GM18951 (cell line): ENCODE measurements at regions not wholly inside any gene's neighbourhood (a gene's known extent, or its start where the extent isn't known, plus 50 kb on each side); places are given as distances from the start of the nearest gene placed in this dataset.

ENCODE experiments used
- POLR2A ChIP-seq: IDR thresholded peaks from 4 replicates; pipeline ENCODE4 v1.6.1; 2011; ENCODE audit warnings: mild to moderate bottlenecking; ENCODE audit not compliant: insufficient read length, insufficient read depth; ENCODE audit errors: extremely low read depth
- in situ Hi-C: fragments of 300-500 bp; cut with MboI; formaldehyde crosslinking; loops from one replicate; pipeline ENCODE4 v1.12.0; 2022; ENCODE audit warnings: low sequenced_read_pairs, mixed read lengths, inconsistent platforms; ENCODE audit not compliant: unreplicated experiment

DNA sequence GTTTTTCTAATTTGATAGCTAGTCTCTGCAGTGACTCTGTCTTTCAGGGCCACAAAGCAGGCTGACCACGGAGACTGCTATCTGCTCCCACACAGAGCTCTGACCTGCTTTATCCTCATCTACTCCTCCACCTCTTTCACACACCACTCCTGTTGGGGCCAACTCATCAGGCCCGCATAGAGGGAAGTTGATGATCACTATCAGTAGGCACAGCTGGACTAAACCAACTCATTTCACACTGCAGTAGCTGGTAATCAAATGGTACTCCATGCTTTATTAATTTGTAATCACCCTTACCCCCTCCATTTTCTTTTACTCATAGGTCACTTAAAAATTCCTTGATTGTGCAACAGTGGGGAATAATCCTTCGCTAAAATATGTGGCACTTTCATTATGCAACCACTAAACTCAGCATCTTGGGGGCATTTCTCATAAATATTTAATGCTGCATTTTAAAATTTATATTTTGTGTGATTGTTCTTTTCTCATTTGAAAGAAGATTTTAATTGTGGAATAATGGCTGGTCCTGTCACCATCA, 249.8 kb upstream of the GCFC2 start:
- TF ChIP-seq POLR2A, result no peak
- in situ Hi-C loops, result no loop called here

DNA sequence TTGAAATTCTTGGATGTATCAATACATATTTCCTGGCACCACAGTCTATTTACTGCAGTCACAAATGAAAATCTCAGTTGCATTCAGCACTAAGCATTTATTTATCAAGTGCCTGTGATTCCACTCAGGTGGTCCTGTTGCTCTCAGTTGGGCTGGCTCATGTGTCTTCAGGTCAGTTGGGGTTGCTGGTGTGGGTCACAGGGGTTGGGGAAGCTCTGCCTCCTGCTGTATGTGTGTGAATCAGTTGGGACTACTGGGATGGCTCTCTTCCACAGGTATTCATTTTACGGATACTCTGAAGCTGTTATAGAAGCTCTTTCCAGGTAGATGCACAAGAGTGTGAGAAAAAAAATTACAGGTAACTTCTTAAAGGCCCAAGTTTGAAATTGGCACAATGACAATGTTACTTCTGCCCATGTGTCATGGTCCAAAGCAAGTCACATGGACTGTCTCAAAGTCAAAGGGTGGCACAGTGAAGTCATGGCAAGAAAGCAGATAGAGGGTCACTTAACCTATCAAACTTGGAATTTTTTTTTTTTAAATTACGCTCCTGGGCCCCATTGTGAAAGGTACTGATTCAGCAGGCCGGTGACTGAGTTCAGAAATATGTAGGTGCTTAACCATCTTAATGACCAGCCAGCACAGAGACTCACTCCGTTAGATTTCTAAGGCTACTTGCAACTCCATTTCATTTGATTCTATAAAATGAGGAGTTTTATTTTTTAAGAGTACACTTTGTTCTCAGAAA, 249.2 kb upstream of the GCFC2 start:
- in situ Hi-C loops, result no loop called here
- no peak for TF ChIP-seq POLR2A

- in situ Hi-C loops, result no loop called here
- TF ChIP-seq POLR2A, result no peak
Observed at GRCh38 chr2:75954761-75955160, 244.0 kb upstream of the GCFC2 start.

GRCh38 chr2:75952173-75952572, 241.5 kb upstream of the GCFC2 start:
- no peak for TF ChIP-seq POLR2A
- in situ Hi-C loops, result no loop called here

GRCh38 chr2:75949385-75950030, 238.8 kb upstream of the GCFC2 start:
- no peak for TF ChIP-seq POLR2A
- in situ Hi-C loops, result no loop called here

GRCh38 chr2:75936311-75936710, 225.6 kb upstream of the GCFC2 start:
- in situ Hi-C loops, result no loop called here
- no peak for TF ChIP-seq POLR2A

- in situ Hi-C loops, result no loop called here
Observed at GRCh38 chr2:75932996-75933395, 222.3 kb upstream of the GCFC2 start.

DNA sequence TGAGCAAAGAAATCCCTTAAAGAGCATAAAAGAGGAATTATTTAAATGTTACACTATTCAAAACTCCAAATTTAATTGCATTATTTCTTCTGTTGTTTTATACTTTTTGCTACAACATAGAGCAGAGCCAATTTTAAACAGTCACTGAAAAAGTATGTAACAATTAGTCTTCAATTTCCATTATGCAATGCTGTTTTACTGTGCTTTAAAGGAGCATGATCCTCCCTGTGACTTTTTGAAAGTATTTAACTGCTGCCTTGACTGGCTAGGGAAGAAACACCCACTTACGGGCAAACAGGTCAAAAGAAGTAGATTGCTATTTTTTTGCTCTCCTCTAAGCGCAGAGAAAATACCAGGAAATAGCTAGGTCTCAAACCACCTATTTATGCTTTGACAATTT, 217.4 kb upstream of the GCFC2 start:
- TF ChIP-seq POLR2A, result no peak

More at GRCh38 chr2:75932996-75933395, 222.3 kb upstream of the GCFC2 start:
- TF ChIP-seq POLR2A, result no peak

DNA sequence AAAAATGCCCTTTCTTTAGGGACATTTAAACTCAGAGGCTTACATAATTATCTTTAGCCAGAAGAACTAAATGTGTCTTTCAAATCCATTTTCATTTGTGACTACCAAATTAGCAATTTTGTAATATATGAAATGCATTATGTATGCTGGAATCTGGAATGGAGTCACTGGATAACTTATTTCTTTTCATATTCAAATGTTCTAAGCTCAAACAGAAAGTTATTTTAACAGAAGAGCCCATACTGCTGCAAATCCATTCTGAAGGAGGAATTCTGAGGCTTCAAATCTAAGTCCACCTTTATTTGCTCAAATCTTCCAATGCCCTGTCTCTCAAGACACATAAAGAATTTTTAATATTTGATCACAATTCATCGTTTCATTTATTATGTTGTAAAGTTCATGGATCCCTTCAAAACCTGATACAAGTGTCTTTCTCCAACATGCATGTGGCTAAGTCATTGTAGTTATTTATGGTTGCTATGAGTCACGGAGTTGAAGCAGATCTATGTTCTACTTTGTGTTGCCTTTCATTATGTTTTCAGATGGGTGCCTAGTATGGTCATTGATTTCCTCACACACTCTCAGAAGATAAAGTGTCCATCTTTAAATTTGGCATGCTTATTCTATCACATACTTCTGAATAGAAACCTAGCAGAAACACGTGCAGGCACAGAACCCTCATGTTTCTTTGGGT, 214.8 kb upstream of the GCFC2 start:
- no peak for TF ChIP-seq POLR2A
- in situ Hi-C loops, result no loop called here

More for the DNA sequence above, 217.4 kb upstream of the GCFC2 start:
- in situ Hi-C loops, result no loop called here

GRCh38 chr2:75922191-75922590, 211.5 kb upstream of the GCFC2 start:
- in situ Hi-C loops, result no loop called here
- no peak for TF ChIP-seq POLR2A

- in situ Hi-C loops, result no loop called here
- no peak for TF ChIP-seq POLR2A
Observed at GRCh38 chr2:75920859-75921551, 210.3 kb upstream of the GCFC2 start.

DNA sequence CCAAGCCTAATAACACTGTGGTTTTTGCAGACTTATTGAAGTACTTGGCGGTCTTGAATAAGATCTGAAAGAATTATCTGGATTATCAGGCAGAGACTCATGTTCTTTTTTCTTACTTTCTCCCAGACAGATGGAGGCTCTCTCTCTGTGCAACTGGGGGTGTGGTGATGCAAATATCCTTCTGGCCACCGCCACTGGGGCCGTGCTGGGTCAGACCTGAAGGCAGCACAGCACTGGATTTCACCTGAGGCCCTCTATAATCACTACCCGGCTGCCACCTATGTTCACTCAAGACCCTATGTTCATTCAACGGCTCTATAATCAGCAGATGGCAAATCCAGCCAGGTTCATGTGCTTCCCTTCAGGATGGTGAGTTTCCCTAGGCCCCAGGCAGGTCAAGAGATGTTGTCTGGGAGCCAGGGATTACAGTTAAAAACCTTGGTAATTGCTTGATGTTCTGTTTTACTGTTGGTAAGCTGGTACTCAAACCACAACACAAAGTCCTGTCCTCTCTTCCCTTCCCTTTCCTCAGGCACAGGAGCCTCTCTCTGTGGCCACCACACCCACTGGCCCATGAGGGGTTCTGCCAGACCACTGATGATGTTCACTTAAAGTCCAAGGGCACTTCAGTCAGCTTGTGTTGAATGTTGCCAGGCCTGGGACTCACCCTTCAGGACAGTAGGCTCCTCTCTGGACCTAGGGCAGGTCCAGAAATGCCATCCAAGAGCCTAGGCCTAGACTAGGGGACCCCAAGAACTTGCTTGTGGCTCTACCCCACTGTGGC, 205.3 kb upstream of the GCFC2 start:
- TF ChIP-seq POLR2A, result no peak
- in situ Hi-C loops, result no loop called here

DNA sequence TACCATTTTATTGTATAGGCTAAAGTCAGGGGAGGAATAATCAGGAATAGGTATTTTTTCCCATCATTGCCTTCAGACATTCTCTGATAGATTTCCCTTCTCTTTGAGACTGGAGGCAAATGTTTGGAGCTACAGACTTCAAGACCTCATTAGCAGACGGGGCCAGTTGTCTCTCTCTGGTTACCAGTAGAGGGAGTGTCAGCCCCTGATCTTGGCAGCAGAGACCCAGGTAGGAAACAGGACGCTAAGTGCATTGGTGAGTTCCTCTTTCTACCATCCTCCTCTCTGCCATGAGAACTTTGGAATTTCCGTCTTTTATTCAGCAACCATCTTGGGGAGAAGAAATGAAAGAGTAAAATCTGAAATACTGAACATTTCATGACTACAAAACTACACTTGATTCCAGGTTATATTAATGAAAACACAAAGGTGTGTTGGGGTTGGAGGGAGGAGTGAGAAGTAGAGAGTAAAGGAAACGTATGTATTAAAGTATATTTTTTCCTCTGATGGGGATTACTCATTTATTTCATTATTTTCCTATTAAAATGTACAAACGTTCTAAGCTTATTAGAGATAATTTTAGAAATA, 186.2 kb upstream of the GCFC2 start:
- TF ChIP-seq POLR2A, result no peak
- in situ Hi-C loops, result no loop called here
